GM19023 (cell line): ENCODE measurements at regions not wholly inside any gene's neighbourhood (a gene's known extent, or its start where the extent isn't known, plus 50 kb on each side); places are given as distances from the start of the nearest gene placed in this dataset.

Experiments
- ATAC-seq: cut with Tn5 transposase; IDR thresholded peaks from one replicate; pipeline ENCODE4 v1.9.1; 2021; ENCODE audit warnings: mild to moderate bottlenecking, moderate library complexity; ENCODE audit not compliant: unreplicated experiment

- ATAC-seq, result no peak
Measured at GRCh38 chr16:55949518-55949917, 74.3 kb upstream of the CES5A start.

- no peak for ATAC-seq
Measured at GRCh38 chr16:55948230-55948629, 73.1 kb upstream of the CES5A start.

GRCh38 chr16:55947366-55947765 lies 72.2 kb upstream of the CES5A start:
- no peak for ATAC-seq

GRCh38 chr16:55944377-55944802 lies 69.2 kb upstream of the CES5A start:
- ATAC-seq, result no peak

- ATAC-seq, result no peak
Measured at GRCh38 chr16:55943267-55943666, 68.1 kb upstream of the CES5A start.

GRCh38 chr16:55942821-55943220 lies 67.6 kb upstream of the CES5A start:
- ATAC-seq, result no peak

- ATAC-seq, result no peak
Measured at GRCh38 chr16:55941552-55941951, 66.4 kb upstream of the CES5A start.

- ATAC-seq, result no peak
Measured at GRCh38 chr16:55938126-55938525, 63.0 kb upstream of the CES5A start.

GRCh38 chr16:55933038-55933437 lies 57.9 kb upstream of the CES5A start:
- no peak for ATAC-seq

GRCh38 chr16:55930036-55930435 lies 54.9 kb upstream of the CES5A start:
- no peak for ATAC-seq

GRCh38 chr16:55929181-55929580 lies 54.0 kb upstream of the CES5A start:
- no peak for ATAC-seq

- ATAC-seq, result no peak
Measured at GRCh38 chr16:55925242-55925641, 50.1 kb upstream of the CES5A start.
